Retina (tissue), 1 donor: ENCODE measurements at regions not wholly inside any gene's neighbourhood (a gene's known extent, or its start where the extent isn't known, plus 50 kb on each side); places are given as distances from the start of the nearest gene placed in this dataset.
A peak's percentile ranks its signal among the peaks of the same experiment; 100 is the strongest.

ENCODE experiments used
- DNase-seq: peaks from one replicate; pipeline ENCODE4 v3.0.0-alpha.2; 2016

GRCh38 chr1:48164571-48164970 is 57.9 kb upstream of the SLC5A9 start:
- DNase-seq, result peak; percentile 17

- no peak for DNase-seq
Measured at GRCh38 chr1:48160486-48161132, 61.9 kb upstream of the SLC5A9 start.

- no peak for DNase-seq
Measured at GRCh38 chr1:48139275-48139674, 83.2 kb upstream of the SLC5A9 start.

GRCh38 chr1:48127735-48128685 is 94.5 kb upstream of the SLC5A9 start:
- DNase-seq, result no peak

- no peak for DNase-seq
Measured at GRCh38 chr1:48123647-48124046, 98.9 kb upstream of the SLC5A9 start.

GRCh38 chr1:48121955-48122354 is 100.6 kb upstream of the SLC5A9 start:
- DNase-seq, result no peak

GRCh38 chr1:48120621-48121020 is 101.9 kb upstream of the SLC5A9 start:
- DNase-seq, result no peak

GRCh38 chr1:48115835-48116234 is 106.7 kb upstream of the SLC5A9 start:
- DNase-seq, result no peak

GRCh38 chr1:48114596-48115382 is 107.7 kb upstream of the SLC5A9 start:
- no peak for DNase-seq

- peak; percentile 54 for DNase-seq
Measured at GRCh38 chr1:48109390-48110013, 112.3 kb upstream of the TRABD2B start.

- DNase-seq, result no peak
Measured at GRCh38 chr1:48107516-48107915, 110.3 kb upstream of the TRABD2B start.

- DNase-seq, result no peak
Measured at GRCh38 chr1:48106049-48106448, 108.9 kb upstream of the TRABD2B start.

- no peak for DNase-seq
Measured at GRCh38 chr1:48105165-48105564, 108.0 kb upstream of the TRABD2B start.

GRCh38 chr1:48103495-48103894 is 106.3 kb upstream of the TRABD2B start:
- no peak for DNase-seq

- no peak for DNase-seq
Measured at GRCh38 chr1:48102766-48103165, 105.6 kb upstream of the TRABD2B start.

GRCh38 chr1:48099072-48099773 is 102.0 kb upstream of the TRABD2B start:
- no peak for DNase-seq

- DNase-seq, result peak; percentile 66
Measured at GRCh38 chr1:48093696-48094528, 96.7 kb upstream of the TRABD2B start.

- no peak for DNase-seq
Measured at GRCh38 chr1:48093147-48093546, 96.0 kb upstream of the TRABD2B start.

- no peak for DNase-seq
Measured at GRCh38 chr1:48092401-48092800, 95.2 kb upstream of the TRABD2B start.

- DNase-seq, result no peak
Measured at GRCh38 chr1:48089356-48089891, 92.2 kb upstream of the TRABD2B start.

- DNase-seq, result no peak
Measured at GRCh38 chr1:48084826-48085225, 87.6 kb upstream of the TRABD2B start.
